ENCODE measurements at regions not wholly inside any gene's neighbourhood (a gene's known extent, or its start where the extent isn't known, plus 50 kb on each side); places are given as distances from the start of the nearest gene placed in this dataset.

DNA sequence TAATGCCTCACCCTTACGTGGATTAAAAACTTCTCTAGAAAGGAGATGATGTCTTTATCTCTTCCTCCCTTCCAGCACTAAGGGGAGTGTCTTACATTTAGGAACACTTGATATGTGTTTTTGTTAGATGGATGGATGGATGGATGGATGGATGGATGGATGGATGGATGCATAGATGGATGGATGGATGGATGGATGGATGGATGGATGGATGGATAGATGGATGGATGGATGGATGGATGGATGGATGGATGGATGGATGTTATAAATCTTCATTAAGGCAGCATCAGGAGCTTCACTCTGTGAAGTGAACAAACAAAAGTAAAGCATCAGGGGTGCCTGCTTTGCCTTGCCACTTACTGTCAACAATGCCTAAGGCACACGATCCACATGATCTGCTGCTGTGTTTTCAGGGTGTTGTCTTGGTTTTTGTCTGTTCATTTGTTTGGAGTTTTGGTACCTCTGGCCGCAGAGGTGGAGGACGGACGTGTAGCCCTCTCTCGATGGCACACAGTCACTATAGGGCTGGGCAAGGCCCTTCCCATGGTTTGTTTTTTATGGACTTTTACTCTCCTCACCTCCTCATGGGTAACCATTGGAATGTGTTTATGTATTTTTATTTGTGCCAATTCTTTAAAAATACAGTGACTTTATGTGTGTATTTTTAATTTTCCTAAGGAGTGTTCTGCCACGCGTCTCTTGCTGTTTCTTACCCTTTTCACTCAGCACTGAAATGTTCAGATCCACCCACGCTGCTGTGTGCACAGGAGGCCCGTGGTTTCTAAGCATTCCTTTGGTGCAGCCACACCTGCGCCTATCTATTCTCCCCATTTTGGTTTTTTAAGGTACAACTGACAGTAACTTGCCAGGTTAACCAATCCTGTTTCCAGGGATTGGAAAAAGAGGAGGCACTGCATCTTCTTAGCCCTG is 91.8 kb upstream of the ENPP6 start:
- TF ChIP-seq, protein P1, sequence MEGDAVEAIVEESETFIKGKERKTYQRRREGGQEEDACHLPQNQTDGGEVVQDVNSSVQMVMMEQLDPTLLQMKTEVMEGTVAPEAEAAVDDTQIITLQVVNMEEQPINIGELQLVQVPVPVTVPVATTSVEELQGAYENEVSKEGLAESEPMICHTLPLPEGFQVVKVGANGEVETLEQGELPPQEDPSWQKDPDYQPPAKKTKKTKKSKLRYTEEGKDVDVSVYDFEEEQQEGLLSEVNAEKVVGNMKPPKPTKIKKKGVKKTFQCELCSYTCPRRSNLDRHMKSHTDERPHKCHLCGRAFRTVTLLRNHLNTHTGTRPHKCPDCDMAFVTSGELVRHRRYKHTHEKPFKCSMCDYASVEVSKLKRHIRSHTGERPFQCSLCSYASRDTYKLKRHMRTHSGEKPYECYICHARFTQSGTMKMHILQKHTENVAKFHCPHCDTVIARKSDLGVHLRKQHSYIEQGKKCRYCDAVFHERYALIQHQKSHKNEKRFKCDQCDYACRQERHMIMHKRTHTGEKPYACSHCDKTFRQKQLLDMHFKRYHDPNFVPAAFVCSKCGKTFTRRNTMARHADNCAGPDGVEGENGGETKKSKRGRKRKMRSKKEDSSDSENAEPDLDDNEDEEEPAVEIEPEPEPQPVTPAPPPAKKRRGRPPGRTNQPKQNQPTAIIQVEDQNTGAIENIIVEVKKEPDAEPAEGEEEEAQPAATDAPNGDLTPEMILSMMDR (IDR thresholded peaks at IDR 0.05; ENCODE audit: low read depth, low read length, poor library complexity, severe bottlenecking): no peak
- TF ChIP-seq EZH2phosphoT487 (IDR thresholded peaks at IDR 0.05; ENCODE audit: borderline replicate concordance, low read length): no peak
